Smooth muscle cell (in vitro differentiated cells): ENCODE measurements at regions not wholly inside any gene's neighbourhood (a gene's known extent, or its start where the extent isn't known, plus 50 kb on each side); places are given as distances from the start of the nearest gene placed in this dataset.

Experiments
- DNase-seq: peaks from one replicate; lab custom pipeline; 2025; ENCODE audit not compliant: unreplicated experiment; lab: John Stamatoyannopoulos, UW
- H2AFZ ChIP-seq: fragments of 200-600 bp; sonication (generic); 2 replicates; pipeline ENCODE4 v1.6.0; 2016; ENCODE audit warnings: antibody characterized with exemption, low read depth, mild to moderate bottlenecking
- H3F3A ChIP-seq: fragments of 200-600 bp; sonication (generic); 2 replicates; pipeline ENCODE4 v1.6.0; 2017; ENCODE audit warnings: antibody characterized with exemption, low read depth
- H3K27ac ChIP-seq: fragments of 200-600 bp; sonication (generic); 2 replicates; pipeline ENCODE4 v1.5.1; 2016; ENCODE audit warnings: low read depth, mild to moderate bottlenecking
- H3K27me3 ChIP-seq: fragments of 200-600 bp; sonication (generic); 2 replicates; pipeline ENCODE4 v1.6.1; 2016; ENCODE audit warnings: low read depth, mild to moderate bottlenecking
- H3K36me3 ChIP-seq: fragments of 200-600 bp; sonication (generic); 2 replicates; pipeline ENCODE4 v1.5.1; 2016; ENCODE audit warnings: low read depth
- H3K4me1 ChIP-seq: fragments of 200-600 bp; sonication (generic); 2 replicates; pipeline ENCODE4 v1.5.1; 2016; ENCODE audit warnings: low read depth
- H3K4me2 ChIP-seq: fragments of 200-600 bp; sonication (generic); 2 replicates; pipeline ENCODE4 v1.6.0; 2016; ENCODE audit warnings: mild to moderate bottlenecking
- H3K4me3 ChIP-seq: fragments of 200-600 bp; sonication (generic); 2 replicates; pipeline ENCODE4 v1.5.1; 2016; ENCODE audit warnings: mild to moderate bottlenecking
- H3K79me2 ChIP-seq: fragments of 200-600 bp; sonication (generic); 2 replicates; pipeline ENCODE4 v1.6.0; 2016; ENCODE audit warnings: low read depth, mild to moderate bottlenecking
- H3K9ac ChIP-seq: fragments of 200-600 bp; sonication (generic); 2 replicates; pipeline ENCODE4 v1.6.0; 2016; ENCODE audit warnings: low read depth
- H3K9me3 ChIP-seq: fragments of 200-600 bp; sonication (generic); replicated peaks from 2 replicates; pipeline ENCODE4 v1.5.1; 2016; ENCODE audit warnings: low read depth
- H4K20me1 ChIP-seq: fragments of 200-600 bp; sonication (generic); 2 replicates; pipeline ENCODE4 v1.6.0; 2016; ENCODE audit warnings: low read depth
- CTCF ChIP-seq: fragments of 200-600 bp; sonication (generic); IDR thresholded peaks from 2 replicates; pipeline ENCODE4 v1.5.1; 2017; ENCODE audit warnings: borderline replicate concordance, mild to moderate bottlenecking, antibody characterized with exemption; ENCODE audit not compliant: insufficient read depth, poor library complexity, severe bottlenecking
- WGBS: methylation state at CpG from one replicate; pipeline ENCODE4 v1.1.7; 2016; ENCODE audit warnings: low lambda C conversion rate; 5-methylcytosine and 5-hydroxymethylcytosine counted together

- Histone ChIP-seq H3F3A (no peaks in the 10 kb centered on the region), H3K27ac (peak overlapping the region; percentile 31), H3K4me1 (no peaks in the 10 kb centered on the region), H4K20me1 (no peaks in the 10 kb centered on the region), H3K27me3 (no peaks in the 10 kb centered on the region), H3K9me3 (no peaks in the 10 kb centered on the region), H2AFZ (no peak overlapping the region), H3K4me3 (no peak overlapping the region), H3K36me3 (no peaks in the 10 kb centered on the region), H3K9ac (no peak overlapping the region), H3K4me2 (no peak overlapping the region), H3K79me2 (no peaks in the 10 kb centered on the region)
- WGBS = 69% methylated on average over 4 of the region's 4 CpGs
- no peak for DNase-seq
- TF ChIP-seq CTCF = no peak
These were observed 120.3 kb upstream of the USP9X start for GRCh38 chrX:40964633-40965586.

GRCh38 chrX:40966213-40966820 lies 118.9 kb upstream of the USP9X start:
- Histone ChIP-seq H3K4me3 (no peak overlapping the region), H3K4me1 (no peaks in the 10 kb centered on the region), H3K9ac (no peak overlapping the region), H4K20me1 (no peaks in the 10 kb centered on the region), H3K27ac (no peak overlapping the region), H3K36me3 (no peaks in the 10 kb centered on the region), H3K4me2 (no peak overlapping the region), H2AFZ (no peak overlapping the region), H3K27me3 (no peaks in the 10 kb centered on the region), H3F3A (no peaks in the 10 kb centered on the region), H3K79me2 (no peaks in the 10 kb centered on the region), H3K9me3 (no peaks in the 10 kb centered on the region)
- 87% methylated on average over 6 of the region's 6 CpGs for WGBS
- no peak for TF ChIP-seq CTCF
- DNase-seq = no peak

- H3K9ac ChIP-seq = no peak overlapping the region
- no peak overlapping the region for H3K4me2 ChIP-seq
- H3K27me3 ChIP-seq = no peaks in the 10 kb centered on the region
- no peaks in the 10 kb centered on the region for H3K9me3 ChIP-seq
- no peaks in the 10 kb centered on the region for H4K20me1 ChIP-seq
- no peak overlapping the region for H2AFZ ChIP-seq
- no peaks in the 10 kb centered on the region for H3K79me2 ChIP-seq
- H3F3A ChIP-seq = no peaks in the 10 kb centered on the region
- H3K27ac ChIP-seq = no peak overlapping the region
- no peak for TF ChIP-seq CTCF
- H3K36me3 ChIP-seq = no peaks in the 10 kb centered on the region
- H3K4me3 ChIP-seq = no peak overlapping the region
- DNase-seq = no peak
- WGBS = 90% methylated on average over 7 of the region's 7 CpGs
- no peaks in the 10 kb centered on the region for H3K4me1 ChIP-seq
These were observed 117.1 kb upstream of the USP9X start for GRCh38 chrX:40968180-40968579.

- no peaks in the 10 kb centered on the region for H3F3A ChIP-seq
- H3K36me3 ChIP-seq = no peaks in the 10 kb centered on the region
- H3K4me1 ChIP-seq = no peaks in the 10 kb centered on the region
- H3K27ac ChIP-seq = peak overlapping the region; percentile 23
- no peak overlapping the region for H3K9ac ChIP-seq
- no peaks in the 10 kb centered on the region for H3K27me3 ChIP-seq
- H2AFZ ChIP-seq = no peak overlapping the region
- no peak overlapping the region for H3K4me2 ChIP-seq
- no peaks in the 10 kb centered on the region for H4K20me1 ChIP-seq
- WGBS = 24% methylated on average over 1 of the region's 1 CpG
- H3K4me3 ChIP-seq = no peak overlapping the region
- no peaks in the 10 kb centered on the region for H3K9me3 ChIP-seq
- DNase-seq = no peak
- no peak for TF ChIP-seq CTCF
- H3K79me2 ChIP-seq = no peaks in the 10 kb centered on the region
These were observed 113.5 kb upstream of the USP9X start for GRCh38 chrX:40971736-40972135.
